IMR-90 (cell line): ENCODE measurements at regions not wholly inside any gene's neighbourhood (a gene's known extent, or its start where the extent isn't known, plus 50 kb on each side); places are given as distances from the start of the nearest gene placed in this dataset.

ENCODE experiments used
- BHLHE40 ChIP-seq: fragments of 150-350 bp; IDR thresholded peaks from 2 replicates; pipeline ENCODE4 v1.6.1; 2016; ENCODE audit warnings: mild to moderate bottlenecking, low read depth, low read length
- ELK1 ChIP-seq: fragments of 150-350 bp; IDR thresholded peaks from 2 replicates; pipeline ENCODE4 v1.6.1; 2016; ENCODE audit warnings: low read depth, mild to moderate bottlenecking, low read length, moderate library complexity, borderline replicate concordance
- MAZ ChIP-seq: IDR thresholded peaks from 2 replicates; pipeline ENCODE4 v1.6.1; 2012; ENCODE audit warnings: low read depth, mild to moderate bottlenecking, low read length, improper control_type of control experiment, moderate library complexity, borderline replicate concordance
- POLR2A ChIP-seq: IDR thresholded peaks from 2 replicates; pipeline ENCODE4 v1.6.1; 2012; ENCODE audit warnings: mild to moderate bottlenecking, low read depth, low read length
- RAD21 ChIP-seq: IDR thresholded peaks from 2 replicates; pipeline ENCODE4 v1.6.1; 2012; ENCODE audit warnings: low read length, improper control_type of control experiment
- SMC3 ChIP-seq: fragments of 150-350 bp; IDR thresholded peaks from 2 replicates; pipeline ENCODE4 v1.6.1; 2016; ENCODE audit warnings: low read depth, mild to moderate bottlenecking, antibody characterized with exemption, low read length, moderate library complexity
- TF ChIP-seq, protein P1 (sequence below): conservative IDR thresholded peaks from 2 replicates; pipeline ENCODE4 v1.5.1; 2012; ENCODE audit warnings: mild to moderate bottlenecking, low read depth, low read length, improper control_type of control experiment
- TF ChIP-seq, protein P2 (sequence below): fragments of 150-350 bp; IDR thresholded peaks from 2 replicates; pipeline ENCODE4 v1.6.1; 2017; ENCODE audit warnings: mild to moderate bottlenecking, antibody characterized with exemption, low read length, low read depth

DNA sequence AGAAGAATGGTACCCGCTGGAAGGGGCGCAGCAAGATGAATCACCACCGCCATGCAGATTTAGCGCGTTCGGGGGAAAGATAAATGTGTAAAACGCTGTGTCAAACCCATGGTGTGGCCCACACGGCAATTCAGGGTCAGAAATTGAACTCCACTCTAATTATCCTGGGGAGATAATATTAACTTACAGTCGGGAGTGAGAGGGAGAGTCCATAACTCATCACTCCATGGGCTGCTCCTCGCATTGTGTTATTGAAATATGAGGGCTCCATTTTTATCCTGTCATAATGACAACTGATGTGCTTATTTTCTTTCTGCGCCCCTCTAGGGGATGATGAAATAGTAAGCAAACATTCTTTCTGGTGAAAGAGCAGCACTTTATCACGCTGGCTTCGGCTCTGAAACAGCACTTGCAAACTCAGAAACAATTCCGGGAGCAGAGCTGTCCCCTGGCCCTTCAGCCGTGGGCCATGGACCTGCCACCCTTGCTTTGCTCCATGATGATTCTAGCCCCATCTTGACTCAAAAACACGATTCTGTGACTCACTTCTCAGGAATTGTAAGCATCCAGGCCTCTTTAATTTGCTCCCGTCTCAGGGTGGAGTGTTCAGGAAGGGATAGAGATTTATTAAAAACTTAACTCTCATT lies 431.6 kb downstream of the IRX1 start:
- TF ChIP-seq, protein P1, sequence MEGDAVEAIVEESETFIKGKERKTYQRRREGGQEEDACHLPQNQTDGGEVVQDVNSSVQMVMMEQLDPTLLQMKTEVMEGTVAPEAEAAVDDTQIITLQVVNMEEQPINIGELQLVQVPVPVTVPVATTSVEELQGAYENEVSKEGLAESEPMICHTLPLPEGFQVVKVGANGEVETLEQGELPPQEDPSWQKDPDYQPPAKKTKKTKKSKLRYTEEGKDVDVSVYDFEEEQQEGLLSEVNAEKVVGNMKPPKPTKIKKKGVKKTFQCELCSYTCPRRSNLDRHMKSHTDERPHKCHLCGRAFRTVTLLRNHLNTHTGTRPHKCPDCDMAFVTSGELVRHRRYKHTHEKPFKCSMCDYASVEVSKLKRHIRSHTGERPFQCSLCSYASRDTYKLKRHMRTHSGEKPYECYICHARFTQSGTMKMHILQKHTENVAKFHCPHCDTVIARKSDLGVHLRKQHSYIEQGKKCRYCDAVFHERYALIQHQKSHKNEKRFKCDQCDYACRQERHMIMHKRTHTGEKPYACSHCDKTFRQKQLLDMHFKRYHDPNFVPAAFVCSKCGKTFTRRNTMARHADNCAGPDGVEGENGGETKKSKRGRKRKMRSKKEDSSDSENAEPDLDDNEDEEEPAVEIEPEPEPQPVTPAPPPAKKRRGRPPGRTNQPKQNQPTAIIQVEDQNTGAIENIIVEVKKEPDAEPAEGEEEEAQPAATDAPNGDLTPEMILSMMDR, result no peak
- TF ChIP-seq, protein P2, sequence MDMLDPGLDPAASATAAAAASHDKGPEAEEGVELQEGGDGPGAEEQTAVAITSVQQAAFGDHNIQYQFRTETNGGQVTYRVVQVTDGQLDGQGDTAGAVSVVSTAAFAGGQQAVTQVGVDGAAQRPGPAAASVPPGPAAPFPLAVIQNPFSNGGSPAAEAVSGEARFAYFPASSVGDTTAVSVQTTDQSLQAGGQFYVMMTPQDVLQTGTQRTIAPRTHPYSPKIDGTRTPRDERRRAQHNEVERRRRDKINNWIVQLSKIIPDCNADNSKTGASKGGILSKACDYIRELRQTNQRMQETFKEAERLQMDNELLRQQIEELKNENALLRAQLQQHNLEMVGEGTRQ, result no peak
- TF ChIP-seq BHLHE40 (no peak), POLR2A (no peak), SMC3 (no peak), RAD21 (no peak), MAZ (no peak), ELK1 (no peak)
